Adipose tissue (tissue), 3 donors: ENCODE measurements at regions not wholly inside any gene's neighbourhood (a gene's known extent, or its start where the extent isn't known, plus 50 kb on each side); places are given as distances from the start of the nearest gene placed in this dataset.

ENCODE experiments used
- H3K27ac ChIP-seq: one replicate; pipeline ENCODE4 v1.5.1; 2013; ENCODE audit warnings: low read depth, low read length
- WGBS, 3 donors: extraction: QIAGEN DNeasy Blood & Tissue Kit; methylation state at CpG; one replicate each; pipeline ENCODE4 v1.1.7; 2013; 5-methylcytosine and 5-hydroxymethylcytosine counted together
- donor health status: healthy with polysubstance abuse.
- donor health status: Bipolar disorder and iron deficiency.
- donor health status: healthy.

GRCh38 chr1:96039910-96040309, 681.7 kb upstream of the PTBP2 start:
- no peak overlapping the region for H3K27ac ChIP-seq

GRCh38 chr1:96041470-96041869, 680.1 kb upstream of the PTBP2 start:
- H3K27ac ChIP-seq: no peak overlapping the region
- 72 to 86% (median 83%) methylated on average over 4 of the region's 4 CpGs for WGBS, 3 donors

- no peak overlapping the region for H3K27ac ChIP-seq
- WGBS, 3 donors: 73 to 80% (median 78%) methylated on average over 2 of the region's 2 CpGs
Measured at GRCh38 chr1:96048572-96049212, 672.9 kb upstream of the PTBP2 start.

GRCh38 chr1:96049759-96050409, 671.7 kb upstream of the PTBP2 start:
- WGBS, 3 donors: 44 to 70% (median 55%) methylated on average over 3 of the region's 3 CpGs
- H3K27ac ChIP-seq: no peak overlapping the region

- H3K27ac ChIP-seq: no peak overlapping the region
- 39 to 70% (median 64%) methylated on average over 1 of the region's 1 CpG for WGBS, 3 donors
Measured at GRCh38 chr1:96059276-96059675, 662.3 kb upstream of the PTBP2 start.

GRCh38 chr1:96059736-96060135, 661.8 kb upstream of the PTBP2 start:
- H3K27ac ChIP-seq: no peak overlapping the region
- 71 to 83% (median 82%) methylated on average over 3 of the region's 3 CpGs for WGBS, 3 donors

- WGBS, 3 donors: 41 to 63% (median 63%) methylated on average over 6 of the region's 6 CpGs
- H3K27ac ChIP-seq: no peak overlapping the region
Measured at GRCh38 chr1:96060621-96061020, 661.0 kb upstream of the PTBP2 start.

GRCh38 chr1:96072021-96072420, 649.6 kb upstream of the PTBP2 start:
- WGBS, 3 donors: 78 to 86% (median 86%) methylated on average over 3 of the region's 3 CpGs
- no peak overlapping the region for H3K27ac ChIP-seq

GRCh38 chr1:96073100-96073499, 648.5 kb upstream of the PTBP2 start:
- no peak overlapping the region for H3K27ac ChIP-seq
- WGBS, 3 donors: 74 to 93% (median 84%) methylated on average over 1 of the region's 1 CpG

- 28 to 37% (median 33%) methylated on average over 2 of the region's 2 CpGs for WGBS, 3 donors
- no peak overlapping the region for H3K27ac ChIP-seq
Measured at GRCh38 chr1:96074422-96074821, 647.2 kb upstream of the PTBP2 start.

GRCh38 chr1:96074876-96075577, 646.6 kb upstream of the PTBP2 start:
- 14 to 29% (median 22%) methylated on average over 5 of the region's 5 CpGs for WGBS, 3 donors
- no peak overlapping the region for H3K27ac ChIP-seq

GRCh38 chr1:96075704-96076455, 645.7 kb upstream of the PTBP2 start:
- no peak overlapping the region for H3K27ac ChIP-seq
- 61 to 67% (median 62%) methylated on average over 4 of the region's 4 CpGs for WGBS, 3 donors

- no peak overlapping the region for H3K27ac ChIP-seq
Measured at GRCh38 chr1:96076589-96076988, 645.0 kb upstream of the PTBP2 start.

GRCh38 chr1:96079581-96079980, 642.0 kb upstream of the PTBP2 start:
- WGBS, 3 donors: 74 to 86% (median 85%) methylated on average over 1 of the region's 1 CpG
- H3K27ac ChIP-seq: no peak overlapping the region

More at GRCh38 chr1:96076589-96076988, 645.0 kb upstream of the PTBP2 start:
- WGBS, 3 donors: 75 to 79% (median 78%) methylated on average over 2 of the region's 2 CpGs

GRCh38 chr1:96080925-96081324, 640.7 kb upstream of the PTBP2 start:
- H3K27ac ChIP-seq: no peak overlapping the region
- WGBS, 3 donors: 73 to 94% (median 92%) methylated on average over 5 of the region's 5 CpGs

- no peak overlapping the region for H3K27ac ChIP-seq
- 38 to 95% (median 80%) methylated on average over 1 of the region's 1 CpG for WGBS, 3 donors
Measured at GRCh38 chr1:96087719-96088118, 633.9 kb upstream of the PTBP2 start.

GRCh38 chr1:96090134-96090533, 631.5 kb upstream of the PTBP2 start:
- WGBS, 3 donors: 36 to 60% (median 51%) methylated on average over 4 of the region's 4 CpGs
- no peak overlapping the region for H3K27ac ChIP-seq

GRCh38 chr1:96095849-96096612, 625.6 kb upstream of the PTBP2 start:
- H3K27ac ChIP-seq: no peak overlapping the region
- 65 to 80% (median 77%) methylated on average over 2 of the region's 2 CpGs for WGBS, 3 donors
